ENCODE measurements at regions not wholly inside any gene's neighbourhood (a gene's known extent, or its start where the extent isn't known, plus 50 kb on each side); places are given as distances from the start of the nearest gene placed in this dataset.
"Not testable (repeated sequence)": the region's sequence is repeated elsewhere in the genome, so short reads cannot be mapped to it uniquely, and the experiment has no call there.

DNA sequence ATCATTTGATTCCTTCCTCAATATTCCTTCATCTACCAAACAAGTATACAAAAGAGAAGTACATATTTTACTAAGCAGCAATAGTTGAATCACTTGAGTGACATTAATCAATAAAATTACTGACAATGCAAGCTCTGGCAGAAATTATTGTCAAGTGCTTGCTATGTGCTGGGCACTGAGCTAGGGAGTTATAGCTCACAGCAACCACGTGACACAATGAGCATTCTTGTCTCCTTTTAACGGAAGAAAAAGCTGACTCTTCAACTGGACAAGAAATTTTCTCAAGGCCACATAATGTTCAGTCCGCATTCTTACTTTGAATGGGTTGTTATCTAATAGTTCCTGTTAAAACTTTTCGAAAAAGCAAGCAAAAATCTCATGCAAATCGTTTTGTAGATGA is 500.1 kb downstream of the PYDC2 start:
- Histone ChIP-seq H3K9ac (ENCODE audit: low read depth, low read length) (no peak overlapping the region), H3K9me3 (ENCODE audit: control insufficient read depth, insufficient read depth, low read length) (no peaks in the 10 kb centered on the region), H3K4me1 (ENCODE audit: insufficient read depth, low read length) (peaks cover 35% of the 10 kb centered on the region), H3K36me3 (ENCODE audit: insufficient read depth, low read length) (no peaks in the 10 kb centered on the region)

DNA sequence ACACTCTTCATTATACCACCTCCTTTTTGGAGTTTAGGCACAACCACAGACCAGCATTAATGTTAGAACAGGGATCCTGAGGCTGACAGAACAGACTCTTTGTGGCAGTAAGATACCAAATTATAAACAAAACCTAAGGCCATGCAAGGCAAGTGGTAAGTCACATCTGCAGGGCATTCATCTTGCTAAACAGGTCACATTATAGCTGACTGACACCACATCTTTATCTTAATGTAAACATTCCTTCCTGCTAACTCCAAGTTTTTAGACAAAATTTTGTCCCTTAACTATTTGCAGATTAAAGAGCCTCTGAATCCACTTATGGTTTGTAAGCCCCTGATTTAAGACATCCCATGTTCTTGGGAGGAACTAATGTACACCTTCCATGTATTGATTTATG is 500.6 kb downstream of the PYDC2 start:
- H3K9me3 ChIP-seq (ENCODE audit: control insufficient read depth, insufficient read depth, low read length) = no peaks in the 10 kb centered on the region
- peaks cover 35% of the 10 kb centered on the region for H3K4me1 ChIP-seq (ENCODE audit: insufficient read depth, low read length)
- H3K9ac ChIP-seq (ENCODE audit: low read depth, low read length) = no peak overlapping the region
- no peaks in the 10 kb centered on the region for H3K36me3 ChIP-seq (ENCODE audit: insufficient read depth, low read length)

DNA sequence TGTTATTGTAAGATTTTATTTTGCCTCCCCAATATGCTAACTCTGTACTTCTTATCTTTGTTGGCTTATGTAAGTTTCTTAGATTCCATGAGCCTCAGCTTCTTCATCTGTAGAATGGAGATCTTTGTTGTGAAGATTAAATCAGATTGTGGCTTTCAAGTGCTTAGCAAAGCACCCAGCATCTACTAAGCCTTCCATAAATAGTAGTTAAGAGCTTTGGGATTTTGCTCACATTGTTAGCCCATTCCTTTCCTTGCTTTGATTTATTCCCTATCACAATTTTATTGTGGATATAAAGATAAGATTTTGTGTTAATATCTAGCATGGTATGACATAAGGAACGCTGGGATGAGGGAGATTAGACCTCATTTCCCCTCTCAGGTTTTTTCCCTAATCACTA is 501.4 kb downstream of the PYDC2 start:
- H3K36me3 ChIP-seq (ENCODE audit: insufficient read depth, low read length) = no peaks in the 10 kb centered on the region
- H3K4me1 ChIP-seq (ENCODE audit: insufficient read depth, low read length) = peaks cover 35% of the 10 kb centered on the region
- H3K9ac ChIP-seq (ENCODE audit: low read depth, low read length) = no peak overlapping the region
- H3K9me3 ChIP-seq (ENCODE audit: control insufficient read depth, insufficient read depth, low read length) = no peaks in the 10 kb centered on the region

DNA sequence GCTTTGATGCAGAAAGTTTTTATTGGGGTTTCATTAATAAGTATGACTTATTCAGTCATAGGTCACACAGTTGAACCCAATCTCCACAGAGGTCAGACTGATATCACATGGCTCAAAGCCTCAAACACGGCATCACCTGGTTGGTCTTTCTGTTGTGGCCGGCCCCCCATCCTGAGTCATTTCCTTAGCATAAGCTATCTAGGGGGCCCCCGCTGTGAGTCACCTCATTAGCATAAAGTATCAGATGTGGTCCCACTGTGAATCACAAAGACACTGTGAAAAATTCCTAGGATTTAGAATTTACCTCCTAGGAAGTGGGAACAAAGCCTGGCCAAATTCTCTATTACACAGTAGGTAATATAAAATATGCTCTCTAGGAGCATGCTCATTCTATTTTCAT is 502.2 kb downstream of the PYDC2 start:
- H3K36me3 ChIP-seq (ENCODE audit: insufficient read depth, low read length) = no peaks in the 10 kb centered on the region

DNA sequence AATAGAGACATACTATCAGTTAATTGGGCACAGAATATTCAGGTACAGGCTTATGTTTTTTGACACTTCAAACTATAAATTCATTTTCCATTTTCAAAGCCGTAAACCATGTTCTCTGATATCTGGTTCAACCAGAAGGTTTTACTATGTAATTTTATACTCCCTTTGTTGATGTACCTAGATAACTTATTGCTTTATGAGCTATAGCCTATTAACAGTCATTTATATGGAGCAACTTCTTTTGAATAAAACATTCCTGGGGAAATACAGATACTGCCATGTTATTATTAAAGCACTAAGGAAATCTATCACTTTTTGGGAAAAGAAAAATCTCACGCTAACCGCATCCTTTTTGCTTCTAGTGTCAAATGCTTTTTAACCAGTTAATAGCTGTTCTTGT is 505.6 kb downstream of the PYDC2 start:
- no peaks in the 10 kb centered on the region for H3K9me3 ChIP-seq (ENCODE audit: control insufficient read depth, insufficient read depth, low read length)
- peaks cover 14% of the 10 kb centered on the region for H3K4me1 ChIP-seq (ENCODE audit: insufficient read depth, low read length)
- H3K9ac ChIP-seq (ENCODE audit: low read depth, low read length) = no peak overlapping the region
- no peaks in the 10 kb centered on the region for H3K36me3 ChIP-seq (ENCODE audit: insufficient read depth, low read length)

More for the DNA sequence above, 502.2 kb downstream of the PYDC2 start:
- Histone ChIP-seq H3K9me3 (ENCODE audit: control insufficient read depth, insufficient read depth, low read length) (no peaks in the 10 kb centered on the region), H3K4me1 (ENCODE audit: insufficient read depth, low read length) (peaks cover 35% of the 10 kb centered on the region), H3K9ac (ENCODE audit: low read depth, low read length) (no peak overlapping the region)

DNA sequence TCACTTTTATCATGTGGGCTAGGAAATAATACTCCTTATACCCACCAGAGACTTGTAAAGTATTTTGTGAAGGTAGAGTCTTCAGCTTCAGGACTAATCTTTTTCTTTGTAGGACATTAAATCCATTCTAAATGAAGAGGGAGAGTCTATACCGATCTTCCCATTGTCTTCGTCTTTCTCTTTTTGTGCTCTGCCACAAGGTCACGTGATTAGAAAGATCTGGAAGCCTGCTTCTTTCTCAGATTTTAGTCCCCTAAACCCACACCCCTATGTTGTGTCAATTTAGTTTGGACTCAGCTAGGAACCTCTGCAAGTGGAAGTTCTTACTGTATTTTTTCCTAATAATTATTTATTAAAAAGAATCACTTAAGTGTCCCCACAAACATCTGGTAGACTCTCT is 507.3 kb downstream of the PYDC2 start:
- no peak overlapping the region for H3K9ac ChIP-seq (ENCODE audit: low read depth, low read length)
- H3K36me3 ChIP-seq (ENCODE audit: insufficient read depth, low read length) = no peaks in the 10 kb centered on the region
- H3K4me1 ChIP-seq (ENCODE audit: insufficient read depth, low read length) = no peaks in the 10 kb centered on the region
- no peaks in the 10 kb centered on the region; the same call in 1 of the 2 replicates for H3K9me3 ChIP-seq (ENCODE audit: control insufficient read depth, insufficient read depth, low read length)

DNA sequence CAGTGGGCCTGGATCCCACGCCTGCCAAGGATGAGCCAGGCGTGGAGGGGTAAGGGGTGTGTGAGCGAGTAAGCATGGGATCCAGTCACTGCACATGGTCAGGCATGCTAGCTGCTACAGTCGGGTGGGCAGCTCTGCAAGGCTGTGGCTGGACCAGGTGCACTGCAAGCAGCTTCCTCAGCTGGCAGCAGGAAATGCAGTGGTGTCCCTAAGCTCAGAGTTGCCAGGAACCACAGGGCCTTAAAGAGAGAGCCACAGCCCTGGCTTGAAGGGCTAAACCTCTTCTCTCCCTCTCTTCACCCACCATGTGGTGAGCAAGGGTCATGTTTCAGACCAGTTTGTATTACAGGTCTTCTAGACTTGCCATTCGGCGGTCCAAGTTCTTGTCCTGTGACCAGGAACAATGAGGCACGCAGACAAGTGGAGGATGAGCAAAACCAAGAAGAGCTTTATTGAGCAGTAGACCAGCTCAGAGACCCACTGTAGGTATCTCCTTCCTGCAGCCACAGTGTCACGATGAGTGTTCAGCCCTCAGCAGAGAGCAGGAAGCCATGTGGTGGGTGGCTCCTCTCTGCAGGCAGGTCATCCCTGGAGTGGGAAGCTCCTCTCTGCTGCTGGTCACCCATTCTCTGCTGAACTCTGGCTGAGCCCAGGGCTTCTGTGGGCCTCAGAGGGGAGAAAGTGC is 511.9 kb downstream of the PYDC2 start:
- Histone ChIP-seq H3K4me1 (ENCODE audit: insufficient read depth, low read length) (no peaks in the 10 kb centered on the region), H3K9ac (ENCODE audit: low read depth, low read length) (no peak overlapping the region), H3K36me3 (ENCODE audit: insufficient read depth, low read length) (no peaks in the 10 kb centered on the region), H3K9me3 (ENCODE audit: control insufficient read depth, insufficient read depth, low read length) (no peaks in the 10 kb centered on the region; the same call in 1 of the 2 replicates)

DNA sequence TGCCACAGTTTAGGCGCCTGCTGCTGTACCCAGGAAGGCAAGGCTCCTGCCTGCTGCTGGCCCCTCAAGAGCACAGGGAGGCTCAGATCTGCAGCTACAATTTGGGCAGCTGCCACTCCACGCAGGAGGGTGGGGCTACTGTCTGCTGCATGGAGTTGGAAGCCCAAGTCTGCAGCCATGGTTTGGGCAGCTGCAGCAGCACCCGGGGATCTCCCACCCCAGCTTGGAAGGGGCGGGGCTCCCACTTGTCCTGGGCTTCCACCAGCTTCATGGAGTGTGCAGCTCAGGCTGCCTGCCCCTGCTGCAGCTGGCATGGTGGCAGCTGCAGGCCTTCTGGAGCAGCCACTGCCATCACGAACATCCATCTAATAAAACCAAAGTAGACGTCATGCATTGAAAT is 512.9 kb downstream of the PYDC2 start:
- H3K9me3 ChIP-seq (ENCODE audit: control insufficient read depth, insufficient read depth, low read length) = no peaks in the 10 kb centered on the region; the same call in 1 of the 2 replicates
- no peaks in the 10 kb centered on the region for H3K36me3 ChIP-seq (ENCODE audit: insufficient read depth, low read length)
- H3K4me1 ChIP-seq (ENCODE audit: insufficient read depth, low read length) = no peaks in the 10 kb centered on the region
- no peak overlapping the region for H3K9ac ChIP-seq (ENCODE audit: low read depth, low read length)

DNA sequence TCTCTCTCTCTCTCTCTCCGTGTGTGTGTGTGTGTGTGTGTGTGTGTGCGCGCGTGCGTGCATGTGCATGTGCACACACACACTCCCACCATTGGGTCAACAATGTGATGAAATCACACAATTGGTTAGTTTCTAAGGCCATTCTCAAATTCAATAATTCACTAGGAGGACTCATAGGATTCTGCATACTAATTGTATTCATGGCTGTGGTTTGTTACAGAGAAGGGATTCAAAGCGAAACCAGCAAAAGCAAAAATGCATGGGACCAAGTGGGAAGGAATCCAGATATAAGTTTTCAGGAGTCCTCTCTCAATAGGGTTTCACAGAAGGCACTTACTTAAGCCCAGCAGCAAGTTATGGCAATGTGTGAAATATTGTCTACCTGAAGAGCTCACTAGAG is 515.0 kb downstream of the PYDC2 start:
- Histone ChIP-seq H3K4me1 (ENCODE audit: insufficient read depth, low read length) (no peaks in the 10 kb centered on the region), H3K9ac (ENCODE audit: low read depth, low read length) (no peak overlapping the region), H3K36me3 (ENCODE audit: insufficient read depth, low read length) (no peaks in the 10 kb centered on the region), H3K9me3 (ENCODE audit: control insufficient read depth, insufficient read depth, low read length) (peaks cover 4% of the 10 kb centered on the region; the same call in 1 of the 2 replicates)

DNA sequence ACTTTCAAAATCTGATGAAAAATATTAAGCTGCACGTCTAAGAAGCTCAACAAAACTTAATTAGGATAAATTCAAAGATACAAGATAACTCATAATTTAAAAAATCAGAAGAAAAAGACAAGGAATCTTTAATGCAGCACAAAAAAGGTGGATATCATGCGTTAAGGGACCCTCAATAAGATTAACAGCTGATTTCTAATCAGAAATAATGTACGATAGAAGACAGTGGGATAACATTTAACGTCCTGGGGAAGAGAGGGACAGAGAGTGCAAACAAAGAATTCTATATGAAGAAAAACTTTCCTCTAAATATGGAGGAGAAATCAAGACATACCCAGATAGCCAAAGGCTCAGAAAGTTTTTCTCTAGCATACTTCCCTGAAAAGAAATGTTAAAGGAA is 519.5 kb downstream of the PYDC2 start:
- no peaks in the 10 kb centered on the region for H3K4me1 ChIP-seq (ENCODE audit: insufficient read depth, low read length)
- H3K36me3 ChIP-seq (ENCODE audit: insufficient read depth, low read length) = no peaks in the 10 kb centered on the region
- peaks cover 4% of the 10 kb centered on the region for H3K9me3 ChIP-seq (ENCODE audit: control insufficient read depth, insufficient read depth, low read length)
- H3K9ac ChIP-seq (ENCODE audit: low read depth, low read length) = no peak overlapping the region

DNA sequence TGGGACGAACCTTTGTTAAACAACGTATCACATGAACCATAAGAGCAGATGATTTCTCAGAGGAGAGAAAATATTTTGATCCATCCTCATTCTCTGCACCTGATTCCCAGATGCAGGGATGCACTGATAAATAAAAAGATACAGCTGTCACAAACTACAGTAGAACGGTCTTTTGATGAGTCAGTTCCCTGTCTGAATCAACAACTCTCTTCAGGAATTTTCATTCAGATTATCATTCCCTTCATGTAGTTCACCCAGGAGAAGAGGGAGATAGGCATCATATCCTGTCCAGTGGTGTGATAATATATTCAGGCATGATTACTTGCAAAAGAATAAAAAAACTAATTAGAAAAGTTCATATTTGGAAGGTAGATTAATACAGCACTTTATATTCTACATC is 521.5 kb downstream of the PYDC2 start:
- no peaks in the 10 kb centered on the region for H3K4me1 ChIP-seq (ENCODE audit: insufficient read depth, low read length)
- H3K36me3 ChIP-seq (ENCODE audit: insufficient read depth, low read length) = no peaks in the 10 kb centered on the region
- H3K9ac ChIP-seq (ENCODE audit: low read depth, low read length) = no peak overlapping the region
- peaks cover 4% of the 10 kb centered on the region for H3K9me3 ChIP-seq (ENCODE audit: control insufficient read depth, insufficient read depth, low read length)

DNA sequence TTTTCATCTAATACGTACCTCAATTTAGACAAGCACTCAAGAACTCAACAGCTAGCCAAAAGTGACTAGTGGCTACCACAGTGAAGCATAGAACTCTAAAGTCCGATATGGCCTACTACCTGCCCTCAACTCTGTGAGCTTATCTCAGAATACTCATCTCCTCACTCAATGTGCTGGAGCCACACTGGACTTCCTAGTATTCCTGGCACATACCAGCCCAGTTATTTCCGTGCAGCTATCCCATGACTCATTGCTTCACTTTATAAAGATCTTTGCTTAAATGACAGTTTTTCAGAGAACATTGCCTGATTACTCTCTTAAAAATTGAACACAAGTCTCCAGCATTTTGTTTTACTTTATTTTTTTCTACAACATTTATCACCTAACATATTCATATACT is 524.7 kb downstream of the PYDC2 start:
- no peaks in the 10 kb centered on the region for H3K4me1 ChIP-seq (ENCODE audit: insufficient read depth, low read length)
- no peak overlapping the region for H3K9ac ChIP-seq (ENCODE audit: low read depth, low read length)
- no peaks in the 10 kb centered on the region for H3K36me3 ChIP-seq (ENCODE audit: insufficient read depth, low read length)
- no peaks in the 10 kb centered on the region; the same call in 1 of the 2 replicates for H3K9me3 ChIP-seq (ENCODE audit: control insufficient read depth, insufficient read depth, low read length)

DNA sequence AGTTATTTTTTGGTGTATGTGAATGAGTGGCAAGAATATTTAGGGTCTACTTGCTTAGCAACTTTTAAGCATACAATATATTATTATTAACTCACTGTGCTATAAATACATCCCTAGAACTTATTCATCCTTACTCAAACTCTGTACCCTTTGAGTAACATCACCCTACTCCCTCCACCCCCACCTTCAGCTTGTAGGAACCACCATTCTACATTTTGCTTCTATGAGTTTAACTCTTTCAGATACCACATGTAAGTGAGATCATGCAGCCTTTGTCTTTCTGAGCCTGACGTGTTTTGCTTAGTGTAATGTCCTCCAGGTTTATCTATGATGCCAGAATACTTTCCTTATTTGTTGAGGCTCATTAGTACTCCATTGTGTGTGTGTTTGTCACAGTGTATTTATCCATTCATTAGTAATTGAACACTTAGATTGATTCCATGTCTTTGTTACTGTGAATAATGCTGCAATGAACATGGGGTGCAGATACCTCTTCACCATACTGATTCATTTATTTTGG is 526.9 kb downstream of the PYDC2 start:
- H3K9ac ChIP-seq (ENCODE audit: low read depth, low read length) = no peak overlapping the region
- H3K4me1 ChIP-seq (ENCODE audit: insufficient read depth, low read length) = no peaks in the 10 kb centered on the region
- no peaks in the 10 kb centered on the region for H3K36me3 ChIP-seq (ENCODE audit: insufficient read depth, low read length)
- peaks cover under 1% of the 10 kb centered on the region; the same call in 1 of the 2 replicates for H3K9me3 ChIP-seq (ENCODE audit: control insufficient read depth, insufficient read depth, low read length)

DNA sequence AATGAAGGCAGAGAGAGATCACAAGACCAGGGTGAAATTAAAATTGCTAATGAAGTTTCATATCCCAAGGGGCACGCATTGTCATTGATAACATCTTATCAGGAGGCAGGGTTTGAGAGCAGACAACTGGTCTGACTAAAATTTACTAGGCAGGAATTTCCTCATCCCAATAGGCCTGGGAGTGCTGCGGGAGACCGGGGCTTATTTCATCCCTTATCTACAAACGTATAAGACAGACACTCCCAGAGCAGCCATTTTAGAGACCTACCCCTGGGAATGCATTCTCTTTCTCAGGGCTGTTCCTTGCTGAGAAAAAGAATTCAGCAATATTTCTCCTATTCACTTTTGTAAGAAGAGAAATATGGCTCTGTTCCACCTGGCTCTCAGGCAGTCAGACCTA is 533.0 kb downstream of the PYDC2 start:
- not testable (repeated sequence) for H3K9ac ChIP-seq (ENCODE audit: low read depth, low read length); H3K4me1 ChIP-seq (ENCODE audit: insufficient read depth, low read length); H3K9me3 ChIP-seq (ENCODE audit: control insufficient read depth, insufficient read depth, low read length); H3K36me3 ChIP-seq (ENCODE audit: insufficient read depth, low read length)

DNA sequence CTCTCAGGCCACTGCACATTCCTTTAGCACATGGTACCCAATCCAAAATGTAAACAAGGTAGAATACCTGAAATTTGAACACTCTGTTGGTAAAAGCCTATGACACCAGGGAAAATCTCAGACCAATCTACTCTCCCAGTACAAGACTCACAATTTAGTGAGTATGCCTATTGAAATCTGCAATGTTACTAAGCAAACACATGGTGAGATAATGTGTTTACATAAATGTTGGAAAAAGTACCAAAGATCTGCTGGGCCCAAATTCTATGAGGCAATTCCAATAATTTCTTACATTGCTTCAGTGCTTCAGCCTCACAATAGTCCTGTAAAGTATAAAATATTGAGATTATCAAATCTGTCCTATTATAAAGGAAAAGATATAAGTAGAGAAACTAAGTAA is 536.1 kb downstream of the PYDC2 start:
- no peaks in the 10 kb centered on the region for H3K4me1 ChIP-seq (ENCODE audit: insufficient read depth, low read length)
- H3K9ac ChIP-seq (ENCODE audit: low read depth, low read length) = no peak overlapping the region
- H3K36me3 ChIP-seq (ENCODE audit: insufficient read depth, low read length) = no peaks in the 10 kb centered on the region
- H3K9me3 ChIP-seq (ENCODE audit: control insufficient read depth, insufficient read depth, low read length) = peaks cover 5% of the 10 kb centered on the region; the same call in 1 of the 2 replicates

Data from ES-I3 (cell line).